ENCODE measurements at regions not wholly inside any gene's neighbourhood (a gene's known extent, or its start where the extent isn't known, plus 50 kb on each side); places are given as distances from the start of the nearest gene placed in this dataset.

DNA sequence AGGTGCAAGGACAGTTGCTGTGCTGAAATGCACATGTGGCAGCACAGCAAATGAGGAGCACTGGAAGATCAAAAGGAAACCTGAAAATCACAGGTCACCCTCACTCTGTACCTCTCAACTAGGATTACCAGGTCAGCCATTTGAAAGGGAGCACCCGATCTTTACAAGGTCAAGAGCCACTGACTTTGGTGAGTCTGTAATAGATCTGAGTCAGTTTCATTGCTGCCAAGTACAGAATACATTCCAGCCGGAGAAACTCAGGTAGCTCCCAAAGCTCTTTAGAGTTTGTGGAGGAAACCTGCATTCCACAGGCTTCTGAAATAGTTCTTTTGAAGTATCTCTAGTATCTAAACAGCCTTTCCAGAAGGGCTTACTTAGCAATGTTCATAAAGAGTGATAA, 217.5 kb downstream of the SNX13 start:
- TF ChIP-seq FOXM1 (IDR thresholded peaks at IDR 0.05; ENCODE audit: borderline replicate concordance), result no peak
- no peak for TF ChIP-seq L3MBTL2 (conservative IDR thresholded peaks at IDR 0.05)
- no peak for TF ChIP-seq FOXA1 (IDR thresholded peaks at IDR 0.05)
- no peak for TF ChIP-seq ARNT (IDR thresholded peaks at IDR 0.05)
- no peak for TF ChIP-seq SP1 (IDR thresholded peaks at IDR 0.05)
- no peak for TF ChIP-seq NFRKB (IDR thresholded peaks at IDR 0.05)
- TF ChIP-seq HDGF (IDR thresholded peaks at IDR 0.05; ENCODE audit: borderline replicate concordance), result no peak
- TF ChIP-seq PKNOX1 (IDR thresholded peaks at IDR 0.05), result no peak
- TF ChIP-seq TARDBP (IDR thresholded peaks at IDR 0.05), result no peak
- no peak for TF ChIP-seq ELF4 (IDR thresholded peaks at IDR 0.05)
- TF ChIP-seq SUZ12 (IDR thresholded peaks at IDR 0.05), result no peak
- TF ChIP-seq FOXK2 (IDR thresholded peaks at IDR 0.05), result no peak
- no peak for TF ChIP-seq ZNF384 (IDR thresholded peaks at IDR 0.05)
- no peak for TF ChIP-seq BHLHE40 (IDR thresholded peaks at IDR 0.05; ENCODE audit: borderline replicate concordance)
